ENCODE measurements at regions not wholly inside any gene's neighbourhood (a gene's known extent, or its start where the extent isn't known, plus 50 kb on each side); places are given as distances from the start of the nearest gene placed in this dataset.

- DNase-seq: no peak
Measured at GRCh38 chr11:134676516-134677287, 264.7 kb upstream of the B3GAT1 start.

DNA sequence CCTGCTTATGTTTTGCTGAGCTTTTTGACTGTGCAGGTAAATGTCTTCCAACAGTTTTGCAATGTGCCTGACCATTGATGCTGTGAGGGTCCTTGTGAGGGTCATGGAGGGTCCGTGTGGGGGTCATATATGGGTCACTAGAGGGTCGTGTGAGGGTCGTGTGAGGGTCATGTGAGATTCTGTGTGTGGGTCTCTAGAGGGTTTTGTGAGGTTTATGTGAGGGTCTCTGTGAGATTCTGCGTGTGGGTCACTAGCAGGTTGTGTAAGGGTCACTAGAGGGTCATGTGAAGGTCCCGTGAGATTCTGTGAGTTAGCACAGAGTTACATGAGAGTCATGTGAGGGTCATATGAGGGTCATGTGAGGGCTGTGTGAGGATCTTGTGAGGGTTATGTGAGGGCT is 263.9 kb upstream of the B3GAT1 start:
- no peak for DNase-seq

- DNase-seq: no peak
Measured at GRCh38 chr11:134674974-134675373, 262.9 kb upstream of the B3GAT1 start.

DNA sequence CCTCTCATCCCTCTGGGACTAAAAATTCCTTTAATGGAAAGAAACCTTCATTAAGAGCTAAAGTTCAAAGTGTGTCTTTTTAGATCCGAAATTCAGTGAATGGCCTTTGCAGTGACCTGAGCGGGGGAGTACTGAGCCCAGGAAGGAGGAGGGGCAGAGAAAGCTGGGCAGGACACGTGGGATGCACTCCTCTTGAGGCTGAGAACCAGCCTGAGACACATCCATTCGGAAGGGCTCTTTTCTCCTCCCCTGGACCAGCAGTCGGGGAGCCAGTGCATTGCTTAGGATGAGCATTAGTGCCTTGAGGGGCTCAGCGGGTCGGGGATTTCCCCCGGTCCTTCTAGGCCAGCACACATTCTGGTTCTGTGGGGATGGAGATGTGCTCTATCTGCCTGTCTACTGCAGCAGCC is 258.9 kb upstream of the B3GAT1 start:
- no peak for DNase-seq

- DNase-seq: no peak
Measured at GRCh38 chr11:134670247-134670782, 258.3 kb upstream of the B3GAT1 start.

DNA sequence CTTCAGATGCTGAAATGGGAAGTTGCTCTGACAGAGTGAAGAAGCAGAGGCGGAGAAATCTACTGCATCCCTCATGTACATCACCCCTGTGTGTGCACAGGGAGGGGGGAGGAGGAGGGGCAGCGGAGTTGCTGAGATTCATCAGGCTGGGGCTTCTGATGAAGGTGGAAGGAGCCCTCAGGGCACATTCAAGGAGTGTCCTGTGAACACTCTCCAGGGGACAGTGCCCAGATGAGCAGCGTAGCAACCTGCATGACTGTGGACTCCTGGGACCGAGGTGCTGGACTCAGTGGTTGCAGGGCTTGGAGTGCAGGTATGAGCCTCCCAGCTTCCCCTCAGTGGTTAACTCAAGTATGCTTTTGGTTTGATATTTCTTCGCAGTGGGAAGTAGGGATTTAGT is 257.8 kb upstream of the B3GAT1 start:
- no peak for DNase-seq

- DNase-seq: no peak
Measured at GRCh38 chr11:134668796-134669195, 256.8 kb upstream of the B3GAT1 start.

DNA sequence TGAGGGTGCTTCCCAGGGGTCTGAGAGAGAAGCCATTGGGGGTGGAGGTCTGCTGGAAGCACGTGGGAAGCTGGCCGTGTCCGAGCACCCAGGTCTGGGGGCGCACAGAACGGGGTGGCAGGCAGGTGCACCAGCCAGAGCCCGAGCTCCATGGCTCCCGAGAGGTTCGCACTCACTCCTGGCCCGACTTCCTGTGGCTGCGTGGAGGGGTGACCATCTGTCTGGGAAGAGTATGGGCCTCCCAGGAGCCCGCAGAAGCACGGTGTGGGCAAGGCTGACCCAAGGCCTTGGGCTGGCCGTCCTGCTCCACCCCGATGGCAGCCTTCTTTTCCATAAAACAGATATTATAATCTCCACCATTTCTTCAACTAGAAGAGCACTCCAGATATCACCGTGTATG is 256.0 kb upstream of the B3GAT1 start:
- no peak for DNase-seq

GRCh38 chr11:134667505-134667904 is 255.5 kb upstream of the B3GAT1 start:
- DNase-seq: no peak

DNA sequence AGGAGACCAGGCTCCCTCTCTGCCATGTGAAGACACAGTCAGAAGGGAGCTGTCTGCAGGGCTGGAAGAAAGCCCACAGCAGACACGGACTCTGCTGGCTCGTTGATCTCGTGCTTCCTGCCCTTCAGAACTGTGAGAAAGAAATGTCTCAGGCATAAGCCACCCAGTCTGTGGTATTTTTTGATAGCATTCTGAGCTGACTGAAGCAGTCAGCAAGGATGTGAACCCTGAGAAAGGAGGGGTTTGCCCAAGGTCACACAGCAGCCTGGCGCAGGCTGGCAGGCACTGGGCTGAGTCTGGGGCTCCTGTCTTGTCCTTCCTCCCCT is 255.1 kb upstream of the B3GAT1 start:
- DNase-seq: no peak

- no peak for DNase-seq
Measured at GRCh38 chr11:134666273-134667174, 254.5 kb upstream of the B3GAT1 start.

GRCh38 chr11:134665571-134666270 is 253.7 kb upstream of the B3GAT1 start:
- DNase-seq: no peak

GRCh38 chr11:134665188-134665535 is 253.1 kb upstream of the B3GAT1 start:
- DNase-seq: no peak

DNA sequence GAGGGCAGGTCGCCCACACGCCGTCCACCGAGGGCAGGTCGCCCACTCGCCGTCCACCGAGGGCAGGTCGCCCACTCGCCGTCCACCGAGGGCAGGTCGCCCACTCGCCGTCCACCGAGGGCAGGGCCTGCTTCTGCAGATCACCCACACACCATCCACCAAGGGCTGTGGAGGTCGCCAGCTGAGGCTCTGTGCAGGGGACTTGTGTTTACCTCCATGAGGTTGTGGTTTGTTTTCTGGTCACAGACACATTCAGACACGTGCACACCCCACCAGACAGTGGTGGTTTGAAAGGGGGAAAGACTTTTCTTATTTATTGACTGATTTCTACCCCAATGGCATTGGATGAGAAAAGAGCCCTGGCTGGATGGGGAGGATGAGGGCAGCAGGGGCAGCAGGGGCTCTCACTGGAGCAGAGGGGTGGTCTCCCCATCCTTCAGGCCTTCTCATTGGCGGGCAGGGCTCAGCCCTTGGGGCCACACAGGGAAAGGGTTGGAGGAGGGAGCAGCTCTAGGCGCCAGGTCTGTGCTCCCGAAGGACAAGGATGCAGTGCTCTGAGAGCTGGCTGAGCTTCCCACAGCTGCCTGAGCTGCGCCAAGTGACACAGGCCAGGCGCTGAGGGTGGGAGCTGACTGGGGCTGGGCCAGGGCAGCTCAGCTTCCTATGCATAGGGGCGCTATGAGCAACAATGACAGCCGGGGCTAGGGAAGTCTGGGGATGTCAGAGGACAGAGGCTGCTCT is 252.6 kb upstream of the B3GAT1 start:
- DNase-seq: no peak

- DNase-seq: no peak
Measured at GRCh38 chr11:134663506-134664313, 251.7 kb upstream of the B3GAT1 start.

DNA sequence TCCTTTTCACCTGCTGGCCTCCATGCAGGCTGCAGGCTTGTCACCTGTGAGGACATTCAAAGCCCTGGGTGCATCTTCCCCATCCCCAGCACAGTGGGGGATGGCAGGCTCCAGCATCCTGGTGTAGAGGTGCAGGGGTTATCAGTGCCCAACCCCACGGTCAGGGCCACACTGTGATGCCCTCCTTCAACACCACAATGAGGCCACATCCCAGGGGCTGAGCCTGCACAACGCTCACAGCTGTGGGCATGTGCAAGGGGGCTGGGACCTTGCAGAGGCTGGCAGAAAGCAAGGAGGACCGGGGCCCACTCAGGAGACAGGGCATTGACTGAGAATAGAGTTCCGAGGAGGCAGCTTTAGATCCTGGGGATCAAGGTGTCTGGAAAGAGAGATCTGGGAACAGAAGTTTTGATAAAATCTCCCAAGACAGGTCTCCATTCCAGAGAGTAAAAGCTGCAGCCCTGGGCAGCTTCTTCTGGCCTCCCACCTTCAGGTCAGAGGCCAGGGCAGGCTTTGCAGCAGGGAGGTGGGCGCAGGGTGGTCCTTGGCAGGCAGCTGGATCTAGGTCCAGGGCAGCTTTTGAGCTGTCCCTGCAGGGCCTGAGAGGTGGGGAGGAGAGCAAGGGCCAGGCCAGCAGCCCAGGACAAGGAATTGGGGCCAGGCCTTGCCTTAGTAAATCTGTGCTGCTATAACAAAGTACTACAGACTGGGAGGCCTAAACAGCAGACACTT is 250.8 kb upstream of the B3GAT1 start:
- no peak for DNase-seq

- DNase-seq: no peak
Measured at GRCh38 chr11:134661660-134662059, 249.6 kb upstream of the B3GAT1 start.

DNA sequence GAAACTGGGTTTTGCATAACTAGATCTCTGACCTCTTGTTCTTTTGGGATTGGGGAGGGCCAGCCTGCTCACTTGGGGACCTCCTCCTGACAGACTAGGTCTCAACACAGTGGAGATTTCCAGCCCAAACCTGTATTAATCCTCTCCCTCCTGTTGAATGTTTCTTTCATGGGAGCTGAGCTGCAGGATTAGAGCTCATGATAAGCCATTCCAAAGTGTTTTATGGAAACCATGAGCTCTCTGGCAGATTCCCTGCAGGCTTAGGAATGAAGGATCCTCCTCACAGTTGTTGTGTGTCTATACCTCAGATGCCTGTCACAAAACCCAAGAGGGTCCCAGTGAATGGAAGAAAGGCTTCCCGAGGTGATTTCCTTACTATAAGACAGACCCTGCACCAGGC is 248.4 kb upstream of the B3GAT1 start:
- DNase-seq: no peak

GRCh38 chr11:134659882-134660281 is 247.8 kb upstream of the B3GAT1 start:
- DNase-seq: no peak

- DNase-seq: no peak
Measured at GRCh38 chr11:134658481-134659225, 246.6 kb upstream of the B3GAT1 start.
